Mesothelial cell of epicardium (in vitro differentiated cells): ENCODE measurements at regions not wholly inside any gene's neighbourhood (a gene's known extent, or its start where the extent isn't known, plus 50 kb on each side); places are given as distances from the start of the nearest gene placed in this dataset.
"Not testable (repeated sequence)": the region's sequence is repeated elsewhere in the genome, so short reads cannot be mapped to it uniquely, and the experiment has no call there.

Experiments
- DNase-seq, 2 experiments: peaks; one replicate each; pipeline ENCODE4 v3.0.0; 2021; ENCODE audit warnings: low spot score in 2 of 2; ENCODE audit not compliant: unreplicated experiment in 2 of 2
- H3K27ac Mint-ChIP-seq: 2 replicates; pipeline ENCODE4 v1.8.0; 2021; ENCODE audit warnings: mixed read lengths
- H3K27me3 Mint-ChIP-seq: 2 replicates; pipeline ENCODE4 v1.8.0; 2021; ENCODE audit warnings: low read depth, mixed read lengths
- H3K36me3 Mint-ChIP-seq: 2 replicates; pipeline ENCODE4 v1.8.0; 2021; ENCODE audit warnings: mixed read lengths
- H3K4me1 Mint-ChIP-seq: 2 replicates; pipeline ENCODE4 v1.8.0; 2021; ENCODE audit warnings: mixed read lengths
- H3K4me3 Mint-ChIP-seq: 2 replicates; pipeline ENCODE4 v1.8.0; 2021; ENCODE audit warnings: mild to moderate bottlenecking, moderate library complexity, mixed read lengths
- H3K9me3 Mint-ChIP-seq: 2 replicates; pipeline ENCODE4 v1.8.0; 2021; ENCODE audit warnings: mixed read lengths
- TF ChIP-seq, protein P1 (sequence below): fragments of 200-600 bp; sonication (generic); IDR thresholded peaks from one replicate; pipeline ENCODE4 v1.5.0; 2021; ENCODE audit warnings: antibody characterized with exemption; ENCODE audit not compliant: unreplicated experiment

DNA sequence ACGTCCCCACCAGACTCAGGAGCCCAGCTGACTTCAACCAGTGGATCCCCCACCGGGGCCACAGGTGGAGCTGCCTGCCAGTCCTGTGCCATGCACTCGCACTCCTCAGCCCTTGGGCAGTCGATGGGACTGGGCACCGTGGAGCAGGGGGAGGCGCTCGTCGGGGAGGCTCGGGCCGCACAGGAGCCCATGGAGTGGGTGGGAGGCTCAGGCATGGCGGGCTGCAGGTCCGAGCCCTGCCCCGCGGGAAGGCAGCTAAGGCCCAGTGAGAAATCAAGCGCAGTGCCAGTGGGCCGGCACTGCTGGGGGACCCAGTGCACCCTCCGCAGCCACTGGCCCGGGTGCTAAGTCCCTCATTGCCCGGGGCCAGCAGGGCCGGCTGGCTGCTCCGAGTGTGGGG, 52.3 kb upstream of the LRRC30 start:
- H3K27me3 Mint-ChIP-seq: peaks cover 12% of the 10 kb centered on the region
- not testable (repeated sequence) for H3K4me1 Mint-ChIP-seq, DNase-seq, H3K4me3 Mint-ChIP-seq, H3K27ac Mint-ChIP-seq, H3K36me3 Mint-ChIP-seq
- peaks cover 11% of the 10 kb centered on the region for H3K9me3 Mint-ChIP-seq

DNA sequence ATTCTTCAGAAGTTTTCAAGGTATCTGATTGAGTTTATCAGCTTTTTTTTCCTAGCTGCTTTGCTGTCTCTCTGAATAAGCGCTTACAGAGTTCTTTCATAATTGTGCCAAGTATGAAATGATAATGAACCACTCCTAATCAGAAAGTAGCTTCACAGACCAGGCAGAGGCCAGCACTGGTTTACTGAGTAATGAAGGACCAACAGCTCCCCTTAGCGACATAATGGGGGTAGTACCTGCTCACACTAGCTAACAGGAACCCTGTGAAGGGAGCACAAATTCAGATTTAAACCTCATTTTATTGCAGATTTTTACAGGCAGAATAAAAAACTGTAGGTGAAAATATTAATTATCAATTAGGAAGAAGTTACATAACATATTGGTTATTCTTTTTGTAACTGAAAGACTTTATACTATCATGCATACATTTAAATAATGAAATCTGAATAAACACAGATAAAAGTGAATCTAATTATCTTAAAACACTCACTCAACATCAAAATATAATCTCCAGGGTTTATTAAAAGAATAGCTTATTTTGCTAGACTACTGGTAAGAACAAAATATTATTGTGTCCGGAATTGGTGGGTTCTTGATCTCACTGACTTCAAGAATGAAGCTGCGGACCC, 53.7 kb upstream of the LRRC30 start:
- H3K4me3 Mint-ChIP-seq: no peak overlapping the region
- H3K27ac Mint-ChIP-seq: no peak overlapping the region
- H3K27me3 Mint-ChIP-seq: peaks cover 11% of the 10 kb centered on the region
- TF ChIP-seq, protein P1, sequence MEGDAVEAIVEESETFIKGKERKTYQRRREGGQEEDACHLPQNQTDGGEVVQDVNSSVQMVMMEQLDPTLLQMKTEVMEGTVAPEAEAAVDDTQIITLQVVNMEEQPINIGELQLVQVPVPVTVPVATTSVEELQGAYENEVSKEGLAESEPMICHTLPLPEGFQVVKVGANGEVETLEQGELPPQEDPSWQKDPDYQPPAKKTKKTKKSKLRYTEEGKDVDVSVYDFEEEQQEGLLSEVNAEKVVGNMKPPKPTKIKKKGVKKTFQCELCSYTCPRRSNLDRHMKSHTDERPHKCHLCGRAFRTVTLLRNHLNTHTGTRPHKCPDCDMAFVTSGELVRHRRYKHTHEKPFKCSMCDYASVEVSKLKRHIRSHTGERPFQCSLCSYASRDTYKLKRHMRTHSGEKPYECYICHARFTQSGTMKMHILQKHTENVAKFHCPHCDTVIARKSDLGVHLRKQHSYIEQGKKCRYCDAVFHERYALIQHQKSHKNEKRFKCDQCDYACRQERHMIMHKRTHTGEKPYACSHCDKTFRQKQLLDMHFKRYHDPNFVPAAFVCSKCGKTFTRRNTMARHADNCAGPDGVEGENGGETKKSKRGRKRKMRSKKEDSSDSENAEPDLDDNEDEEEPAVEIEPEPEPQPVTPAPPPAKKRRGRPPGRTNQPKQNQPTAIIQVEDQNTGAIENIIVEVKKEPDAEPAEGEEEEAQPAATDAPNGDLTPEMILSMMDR: peak; percentile 68
- H3K4me1 Mint-ChIP-seq: peaks cover 19% of the 10 kb centered on the region
- H3K9me3 Mint-ChIP-seq: peaks cover 1% of the 10 kb centered on the region
- no peaks in the 10 kb centered on the region for H3K36me3 Mint-ChIP-seq
- peak in 1 of 2 experiments; percentile 64 for DNase-seq

DNA sequence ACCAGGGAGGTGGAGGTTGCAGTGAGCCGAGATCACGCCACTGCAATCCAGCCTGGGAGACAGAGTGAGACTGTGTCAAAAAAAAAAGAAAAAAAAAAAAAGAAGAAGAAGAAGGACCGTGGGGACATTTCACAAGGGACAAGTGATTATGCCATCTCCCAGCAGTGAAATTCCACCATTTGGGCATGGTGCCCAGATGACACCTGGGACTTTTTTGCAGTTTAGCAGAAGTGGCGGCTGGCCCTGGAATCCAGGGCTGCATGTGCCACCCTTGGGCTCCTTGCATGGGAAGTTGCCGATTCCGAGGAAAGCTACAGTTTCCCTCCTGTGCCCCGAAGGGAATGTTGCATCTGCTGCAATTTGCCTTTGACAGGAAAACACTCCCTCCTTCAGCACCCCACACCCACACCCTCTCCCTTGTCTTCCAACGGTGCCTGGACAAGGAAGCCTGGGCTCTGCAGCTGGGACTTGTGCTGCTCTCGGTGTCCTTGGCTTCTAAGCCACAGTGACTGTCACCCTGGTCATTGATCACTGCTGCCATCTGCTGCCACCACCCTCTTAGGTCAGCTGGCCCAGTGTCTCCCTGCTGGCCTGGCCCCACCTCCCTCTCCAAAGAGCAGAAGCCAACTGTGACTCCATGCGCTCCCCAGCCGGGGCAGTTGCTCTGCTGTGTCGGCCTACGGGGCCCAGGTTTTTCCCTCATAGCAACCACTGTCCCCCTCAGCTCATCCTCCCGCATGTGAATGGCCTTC, 56.4 kb upstream of the LRRC30 start:
- Mint-ChIP-seq H3K27ac (no peak overlapping the region), H3K4me3 (no peak overlapping the region), H3K4me1 (peaks cover 30% of the 10 kb centered on the region), H3K9me3 (no peaks in the 10 kb centered on the region), H3K27me3 (no peaks in the 10 kb centered on the region), H3K36me3 (no peaks in the 10 kb centered on the region)
- TF ChIP-seq, protein P1: no peak
- no peak for DNase-seq

DNA sequence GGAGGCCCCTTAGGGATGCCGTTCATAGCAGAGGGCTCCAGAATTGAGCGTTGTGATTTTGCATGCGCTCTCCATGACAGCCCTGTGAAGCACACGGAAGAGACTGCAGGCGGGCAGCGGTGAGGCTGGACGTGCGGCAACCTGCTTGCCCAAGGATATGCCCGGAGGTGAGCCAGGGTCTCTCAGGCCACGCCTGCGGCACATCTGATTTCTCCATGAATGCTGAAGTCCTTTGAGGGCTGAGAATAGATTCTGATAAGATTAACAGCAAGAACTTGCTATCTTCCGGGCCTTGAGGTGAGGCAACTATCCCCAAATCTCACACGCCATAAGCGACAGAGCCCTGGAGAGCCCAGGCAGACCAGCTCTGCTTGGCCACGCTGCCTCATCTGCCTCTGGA, 55.6 kb upstream of the LAMA1 start:
- no peak for DNase-seq
- Mint-ChIP-seq H3K9me3 (no peaks in the 10 kb centered on the region), H3K4me3 (no peak overlapping the region), H3K27me3 (no peaks in the 10 kb centered on the region), H3K4me1 (peaks cover 35% of the 10 kb centered on the region), H3K27ac (no peak overlapping the region), H3K36me3 (no peaks in the 10 kb centered on the region)
- TF ChIP-seq, protein P1: no peak

DNA sequence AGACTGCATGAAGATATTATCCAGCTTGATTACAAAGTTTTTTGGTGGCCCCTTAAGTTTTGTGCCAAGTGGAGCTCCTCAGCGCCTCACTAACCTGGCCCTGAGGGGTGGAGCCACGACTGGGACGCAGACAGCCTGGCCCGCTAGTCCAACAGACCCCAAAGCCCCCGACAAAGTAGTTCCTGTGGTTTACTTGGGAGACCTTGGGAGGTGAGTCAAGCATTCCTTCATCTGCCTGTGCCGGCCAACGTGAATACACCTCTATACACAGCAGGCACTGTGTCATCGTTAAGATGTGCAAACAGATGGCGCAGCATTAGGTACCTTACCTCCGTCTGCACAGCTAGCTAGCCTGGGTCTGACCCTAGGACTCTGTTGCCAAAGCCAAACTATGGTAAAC, 55.0 kb upstream of the LAMA1 start:
- H3K36me3 Mint-ChIP-seq: no peaks in the 10 kb centered on the region
- DNase-seq: no peak
- no peaks in the 10 kb centered on the region for H3K27me3 Mint-ChIP-seq
- H3K9me3 Mint-ChIP-seq: no peaks in the 10 kb centered on the region
- peaks cover 35% of the 10 kb centered on the region for H3K4me1 Mint-ChIP-seq
- TF ChIP-seq, protein P1: no peak
- H3K27ac Mint-ChIP-seq: no peak overlapping the region
- H3K4me3 Mint-ChIP-seq: no peak overlapping the region

DNA sequence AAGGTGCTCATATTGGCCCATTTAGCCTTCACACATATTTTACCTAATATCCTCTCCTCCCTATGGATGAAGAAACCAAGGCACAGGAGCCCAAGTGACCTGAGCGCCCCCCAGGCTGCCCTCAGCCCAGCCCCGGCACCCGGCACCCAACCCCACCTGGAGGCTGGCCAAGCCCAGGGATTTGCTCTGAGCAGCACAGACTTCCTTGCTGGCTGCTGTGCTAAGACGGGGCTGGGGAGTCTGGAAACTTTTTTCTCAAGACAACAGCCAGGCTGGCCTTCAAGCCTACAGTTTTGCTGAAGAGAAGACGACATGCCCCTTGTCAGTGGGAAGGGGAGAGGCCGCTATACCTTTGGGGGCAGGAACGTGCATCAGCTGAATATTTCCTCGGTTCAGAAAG, 52.7 kb upstream of the LAMA1 start:
- Mint-ChIP-seq H3K27me3 (no peaks in the 10 kb centered on the region), H3K27ac (no peak overlapping the region), H3K4me3 (no peak overlapping the region), H3K4me1 (peaks cover 27% of the 10 kb centered on the region), H3K9me3 (no peaks in the 10 kb centered on the region), H3K36me3 (no peaks in the 10 kb centered on the region)
- DNase-seq: no peak
- TF ChIP-seq, protein P1: no peak
